ENCODE measurements at regions not wholly inside any gene's neighbourhood (a gene's known extent, or its start where the extent isn't known, plus 50 kb on each side); places are given as distances from the start of the nearest gene placed in this dataset.

DNA sequence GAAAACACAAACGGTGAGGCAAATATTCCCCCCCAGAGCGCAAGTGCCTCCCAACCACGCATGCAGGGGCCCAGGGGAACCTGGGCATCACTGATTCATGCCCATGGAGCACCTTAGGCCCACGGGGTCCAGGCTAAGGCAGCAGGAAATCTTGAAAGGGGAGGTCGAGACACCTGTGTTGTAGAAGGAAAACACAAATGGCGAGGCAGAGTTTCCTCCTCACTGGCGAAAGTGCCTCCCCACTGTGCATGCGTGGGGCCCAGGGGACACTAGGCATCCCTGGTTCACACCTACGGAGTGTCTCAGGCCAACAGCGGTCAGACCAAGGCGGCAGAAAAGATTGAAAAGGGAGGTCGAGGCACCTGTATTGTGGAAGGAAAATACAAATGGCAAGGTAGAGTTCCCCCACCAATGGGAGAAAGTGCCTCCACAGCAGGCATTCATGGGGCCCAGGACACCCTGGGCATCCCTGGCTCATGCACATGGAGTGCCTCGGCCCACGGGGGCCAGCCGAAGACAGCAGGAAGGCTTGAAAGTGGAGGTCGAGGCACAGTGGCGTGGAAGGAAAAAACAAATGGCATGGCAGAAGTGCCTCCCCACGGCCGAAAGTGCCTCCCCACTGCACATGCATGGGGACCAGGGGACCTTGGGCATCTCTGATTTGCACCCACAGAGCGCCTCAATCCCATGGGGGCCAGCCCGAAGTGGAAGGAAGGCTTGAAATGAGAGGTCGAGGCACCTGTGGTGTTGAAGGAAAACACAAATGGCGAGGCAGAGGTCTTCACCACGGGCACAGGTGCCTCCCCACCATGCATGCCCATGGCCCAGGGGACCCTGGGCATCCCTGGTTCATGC lies 368.8 kb downstream of the ALG10 start:
- Histone ChIP-seq H3K9ac (ENCODE audit: low read length in 3 of 3) (no peak overlapping the region), H3K27ac (ENCODE audit: low read depth in 2 of 2, low read length in 2 of 2) (no peak overlapping the region), H3K36me3 (ENCODE audit: control insufficient read depth in 2 of 3, insufficient read depth in 3 of 3, low read length in 3 of 3) (no peaks in the 10 kb centered on the region), H3K4me1 (ENCODE audit: control insufficient read depth in 2 of 3, insufficient read depth in 2 of 3, low read depth in 1 of 3, low read length in 3 of 3) (no peaks in the 10 kb centered on the region), H3K4me3 (ENCODE audit: low read length in 3 of 3) (no peak overlapping the region), H3K9me3 (ENCODE audit: control insufficient read depth in 2 of 3, insufficient read depth in 1 of 3, low read length in 3 of 3) (peaks cover 0 to 23% (median 0%) of the 10 kb centered on the region in 3 donors), H3K27me3 (ENCODE audit: control insufficient read depth, insufficient read depth, low read length) (no peaks in the 10 kb centered on the region)
- FAIRE-seq (no peak), DNase-seq (peak in 1 of 5 donors; percentile 27)
- intact Hi-C loops (cut with DNase I), result no loop called here
- TF ChIP-seq CTCF (IDR thresholded peaks at IDR 0.05; ENCODE audit: borderline replicate concordance, extremely low read depth, insufficient read depth), result no peak

GRCh38 chr12:34391771-34392581 lies 369.7 kb downstream of the ALG10 start:
- Histone ChIP-seq H3K9ac (ENCODE audit: low read length in 3 of 3) (no peak overlapping the region), H3K4me1 (ENCODE audit: control insufficient read depth in 2 of 3, insufficient read depth in 2 of 3, low read depth in 1 of 3, low read length in 3 of 3) (no peaks in the 10 kb centered on the region), H3K36me3 (ENCODE audit: control insufficient read depth in 2 of 3, insufficient read depth in 3 of 3, low read length in 3 of 3) (no peaks in the 10 kb centered on the region), H3K4me3 (ENCODE audit: low read length in 3 of 3) (no peak overlapping the region), H3K27me3 (ENCODE audit: control insufficient read depth, insufficient read depth, low read length) (no peaks in the 10 kb centered on the region), H3K27ac (ENCODE audit: low read depth in 2 of 2, low read length in 2 of 2) (no peak overlapping the region), H3K9me3 (ENCODE audit: control insufficient read depth in 2 of 3, insufficient read depth in 1 of 3, low read length in 3 of 3) (peaks cover 0 to 25% (median 0%) of the 10 kb centered on the region in 3 donors)
- no peak for TF ChIP-seq CTCF (IDR thresholded peaks at IDR 0.05; ENCODE audit: borderline replicate concordance, extremely low read depth, insufficient read depth)
- DNase-seq, result peak in 2 of 5 donors; percentile 10 to 49
- FAIRE-seq, result no peak
- intact Hi-C loops (cut with DNase I), result no loop called here

GRCh38 chr12:34392741-34393085 lies 370.4 kb downstream of the ALG10 start:
- Histone ChIP-seq H3K27ac (ENCODE audit: low read depth in 2 of 2, low read length in 2 of 2) (no peak overlapping the region), H3K4me3 (ENCODE audit: low read length in 3 of 3) (no peak overlapping the region), H3K27me3 (ENCODE audit: control insufficient read depth, insufficient read depth, low read length) (no peaks in the 10 kb centered on the region), H3K9ac (ENCODE audit: low read length in 3 of 3) (no peak overlapping the region), H3K9me3 (ENCODE audit: control insufficient read depth in 2 of 3, insufficient read depth in 1 of 3, low read length in 3 of 3) (peaks cover 0 to 25% (median 0%) of the 10 kb centered on the region in 3 donors), H3K36me3 (ENCODE audit: control insufficient read depth in 2 of 3, insufficient read depth in 3 of 3, low read length in 3 of 3) (no peaks in the 10 kb centered on the region), H3K4me1 (ENCODE audit: control insufficient read depth in 2 of 3, insufficient read depth in 2 of 3, low read depth in 1 of 3, low read length in 3 of 3) (no peaks in the 10 kb centered on the region)
- TF ChIP-seq CTCF (IDR thresholded peaks at IDR 0.05; ENCODE audit: borderline replicate concordance, extremely low read depth, insufficient read depth), result no peak
- DNase-seq (peak in 2 of 5 donors; percentile 3 to 61), FAIRE-seq (no peak)
- intact Hi-C loops (cut with DNase I), result no loop called here
